ENCODE measurements at regions not wholly inside any gene's neighbourhood (a gene's known extent, or its start where the extent isn't known, plus 50 kb on each side); places are given as distances from the start of the nearest gene placed in this dataset.

DNA sequence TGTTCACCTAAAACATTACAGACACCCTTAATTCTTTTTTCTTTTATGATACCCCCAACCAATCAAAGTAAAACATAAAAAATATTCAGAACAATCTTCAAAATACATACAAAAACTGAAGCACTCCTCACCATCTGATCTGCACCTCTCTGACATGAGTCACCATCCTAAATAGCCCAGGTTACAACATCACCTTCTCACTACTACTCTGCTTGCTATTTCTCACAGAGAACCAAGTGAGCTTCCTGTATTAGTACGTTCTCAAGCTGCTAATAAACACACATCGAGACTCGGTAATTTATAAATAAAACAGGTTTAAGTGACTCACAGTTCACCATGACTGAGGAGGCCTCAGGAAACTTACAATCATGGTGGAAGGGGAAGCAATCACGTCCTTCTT lies 183.5 kb downstream of the CBLN2 start:
- TF ChIP-seq SUZ12 (IDR thresholded peaks at IDR 0.05; ENCODE audit: extremely low read depth, insufficient read depth, insufficient read length) (no peak), YY1 (IDR thresholded peaks at IDR 0.05; ENCODE audit: insufficient read depth, insufficient read length) (no peak)
